BE2C (cell line): ENCODE measurements at regions not wholly inside any gene's neighbourhood (a gene's known extent, or its start where the extent isn't known, plus 50 kb on each side); places are given as distances from the start of the nearest gene placed in this dataset.
"Not testable (repeated sequence)": the region's sequence is repeated elsewhere in the genome, so short reads cannot be mapped to it uniquely, and the experiment has no call there.

ENCODE experiments used
- DNase-seq: peaks from one replicate; pipeline ENCODE4 v3.0.0-alpha.2; 2020
- H3K27me3 ChIP-seq: fragments of 250-450 bp; sonication (Bioruptor Pico); 2 replicates; pipeline ENCODE4 v1.5.1; 2020; ENCODE audit warnings: mild to moderate bottlenecking
- H3K36me3 ChIP-seq: fragments of 250-450 bp; sonication (Bioruptor Pico); 2 replicates; pipeline ENCODE4 v1.5.1; 2020; ENCODE audit warnings: mild to moderate bottlenecking
- H3K4me1 ChIP-seq: fragments of 250-450 bp; sonication (Bioruptor Pico); 2 replicates; pipeline ENCODE4 v1.5.1; 2020
- H3K4me3 ChIP-seq: 2 replicates; pipeline ENCODE4 v1.5.1; 2011; ENCODE audit warnings: low read depth, low read length
- H3K9me3 ChIP-seq: fragments of 250-450 bp; sonication (Bioruptor Pico); 2 replicates; pipeline ENCODE4 v1.5.1; 2020
- CTCF ChIP-seq: IDR thresholded peaks from 2 replicates; pipeline ENCODE4 v1.5.1; 2012; ENCODE audit warnings: mild to moderate bottlenecking, low read depth, low read length

GRCh38 chr4:132332932-132333723 is 816.0 kb upstream of the PCDH10 start:
- no peaks in the 10 kb centered on the region for H3K9me3 ChIP-seq
- TF ChIP-seq CTCF: peak; percentile 65
- H3K4me3 ChIP-seq: no peak overlapping the region
- H3K4me1 ChIP-seq: no peaks in the 10 kb centered on the region
- no peaks in the 10 kb centered on the region for H3K36me3 ChIP-seq
- no peak for DNase-seq
- H3K27me3 ChIP-seq: no peaks in the 10 kb centered on the region

GRCh38 chr4:132333724-132334047 is 815.4 kb upstream of the PCDH10 start:
- Histone ChIP-seq H3K4me1 (no peaks in the 10 kb centered on the region), H3K4me3 (no peak overlapping the region), H3K36me3 (no peaks in the 10 kb centered on the region), H3K9me3 (no peaks in the 10 kb centered on the region), H3K27me3 (no peaks in the 10 kb centered on the region)
- TF ChIP-seq CTCF: no peak
- DNase-seq: no peak

GRCh38 chr4:132334081-132334480 is 815.0 kb upstream of the PCDH10 start:
- no peaks in the 10 kb centered on the region for H3K9me3 ChIP-seq

GRCh38 chr4:132344924-132345828 is 803.9 kb upstream of the PCDH10 start:
- no peak for DNase-seq
- H3K4me1 ChIP-seq: no peaks in the 10 kb centered on the region
- TF ChIP-seq CTCF: no peak
- no peaks in the 10 kb centered on the region for H3K9me3 ChIP-seq
- H3K36me3 ChIP-seq: no peaks in the 10 kb centered on the region
- H3K27me3 ChIP-seq: no peaks in the 10 kb centered on the region
- H3K4me3 ChIP-seq: no peak overlapping the region

More at GRCh38 chr4:132334081-132334480, 815.0 kb upstream of the PCDH10 start:
- DNase-seq: no peak
- TF ChIP-seq CTCF: no peak
- H3K36me3 ChIP-seq: no peaks in the 10 kb centered on the region
- no peaks in the 10 kb centered on the region for H3K4me1 ChIP-seq
- H3K27me3 ChIP-seq: no peaks in the 10 kb centered on the region
- no peak overlapping the region for H3K4me3 ChIP-seq

GRCh38 chr4:132346016-132346415 is 803.1 kb upstream of the PCDH10 start:
- no peak overlapping the region for H3K4me3 ChIP-seq
- TF ChIP-seq CTCF: no peak
- H3K9me3 ChIP-seq: no peaks in the 10 kb centered on the region
- H3K36me3 ChIP-seq: no peaks in the 10 kb centered on the region
- no peaks in the 10 kb centered on the region for H3K4me1 ChIP-seq
- no peak for DNase-seq
- no peaks in the 10 kb centered on the region for H3K27me3 ChIP-seq

- H3K4me1 ChIP-seq, H3K9me3 ChIP-seq, H3K4me3 ChIP-seq, H3K36me3 ChIP-seq, DNase-seq, H3K27me3 ChIP-seq: not testable (repeated sequence)
Observed at GRCh38 chr4:132351606-132352005, 797.5 kb upstream of the PCDH10 start.
